ENCODE measurements at regions not wholly inside any gene's neighbourhood (a gene's known extent, or its start where the extent isn't known, plus 50 kb on each side); places are given as distances from the start of the nearest gene placed in this dataset.

DNA sequence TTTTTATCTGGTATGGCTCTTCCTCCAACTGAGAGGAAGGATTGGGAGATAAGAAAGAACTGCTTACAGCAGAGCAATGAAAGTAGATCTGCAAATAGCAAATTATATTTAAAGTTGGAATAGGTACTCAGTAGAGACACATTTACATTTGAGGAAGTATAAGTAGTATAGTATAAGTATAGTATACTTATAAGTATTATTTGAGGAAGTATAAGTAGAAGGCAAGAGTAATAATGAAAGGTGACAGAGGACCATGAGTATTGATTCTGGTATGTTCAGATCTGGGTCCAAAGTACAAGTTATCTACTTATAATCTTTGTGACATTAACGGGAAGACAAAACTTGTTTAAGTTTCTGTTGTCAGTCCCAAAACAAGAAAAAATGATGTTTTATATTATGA is 527.6 kb upstream of the SORCS1 start:
- Histone ChIP-seq H3K79me1 (ENCODE audit: low read depth in 1 of 2, low read length in 2 of 2) (no peaks in the 10 kb centered on the region), H3K27me3 (ENCODE audit: control insufficient read depth, insufficient read depth, low read length) (no peaks in the 10 kb centered on the region), H3K9me3 (ENCODE audit: control insufficient read depth, insufficient read depth, low read length) (no peaks in the 10 kb centered on the region; the same call in 1 of the 2 replicates), H3K27ac (ENCODE audit: insufficient read depth, low read length) (no peak overlapping the region), H3K36me3 (ENCODE audit: control insufficient read depth, insufficient read depth, low read length) (no peaks in the 10 kb centered on the region), H2AFZ (replicated peaks; ENCODE audit: low read length, poor library complexity) (no peak overlapping the region), H2BK20ac (ENCODE audit: low read depth, low read length) (no peak overlapping the region), H2BK120ac (ENCODE audit: low read depth, low read length) (no peak overlapping the region), H3K4me2 (ENCODE audit: low read depth, low read length) (no peak overlapping the region), H3K4me3 (ENCODE audit: insufficient read depth, low read depth, low read length) (no peak overlapping the region), H3K18ac (ENCODE audit: low read depth, low read length) (no peak overlapping the region), H3K9me1 (ENCODE audit: insufficient read depth, low read length) (no peaks in the 10 kb centered on the region), H2BK15ac (ENCODE audit: low read depth, low read length) (no peak overlapping the region), H3K23ac (ENCODE audit: low read depth, low read length) (no peak overlapping the region), H2AK9ac (replicated peaks; ENCODE audit: low read depth, low read length, poor library complexity) (no peak overlapping the region), H4K91ac (ENCODE audit: insufficient read depth, low read depth, low read length) (no peak overlapping the region), H3K14ac (replicated peaks; ENCODE audit: low read depth, low read length) (no peak overlapping the region), H4K8ac (ENCODE audit: low read depth in 2 of 2, low read length in 2 of 2) (no peak overlapping the region), H3K4me1 (ENCODE audit: control insufficient read depth, insufficient read depth, low read length) (no peaks in the 10 kb centered on the region), H3K4ac (ENCODE audit: low read depth, low read length) (no peak overlapping the region), H2BK5ac (ENCODE audit: low read depth, low read length, poor library complexity, severe bottlenecking) (no peak overlapping the region), H4K5ac (ENCODE audit: low read depth, low read length) (no peak overlapping the region), H2AK5ac (ENCODE audit: low read depth, low read length) (no peak overlapping the region), H3K9ac (ENCODE audit: low read depth, low read length) (no peak overlapping the region), H3K56ac (ENCODE audit: extremely low read depth, insufficient read depth, low read length) (no peak overlapping the region), H4K20me1 (ENCODE audit: insufficient read depth, low read length) (no peaks in the 10 kb centered on the region)
- TF ChIP-seq MXI1 (IDR thresholded peaks at IDR 0.05; ENCODE audit: borderline replicate concordance, low read depth, low read length) (no peak), SMC3 (IDR thresholded peaks at IDR 0.05; ENCODE audit: low read depth, low read length) (no peak), NFE2L2 (IDR thresholded peaks at IDR 0.05; ENCODE audit: low read depth, low read length) (no peak), CEBPB (IDR thresholded peaks at IDR 0.05; ENCODE audit: low read depth, low read length) (no peak), RCOR1 (IDR thresholded peaks at IDR 0.05; ENCODE audit: insufficient replicate concordance, low read length) (no peak), BHLHE40 (IDR thresholded peaks at IDR 0.05; ENCODE audit: low read depth, low read length) (no peak), MAFK (IDR thresholded peaks at IDR 0.05; ENCODE audit: low read depth, low read length) (no peak), CHD1 (IDR thresholded peaks at IDR 0.05; ENCODE audit: low read depth, low read length) (no peak), POLR2A (IDR thresholded peaks at IDR 0.05; ENCODE audit: low read depth, low read length) (no peak), MAZ (IDR thresholded peaks at IDR 0.05; ENCODE audit: borderline replicate concordance, low read depth, low read length) (no peak), RAD21 (IDR thresholded peaks at IDR 0.05; ENCODE audit: low read length) (no peak)
- TF ChIP-seq, protein P1, sequence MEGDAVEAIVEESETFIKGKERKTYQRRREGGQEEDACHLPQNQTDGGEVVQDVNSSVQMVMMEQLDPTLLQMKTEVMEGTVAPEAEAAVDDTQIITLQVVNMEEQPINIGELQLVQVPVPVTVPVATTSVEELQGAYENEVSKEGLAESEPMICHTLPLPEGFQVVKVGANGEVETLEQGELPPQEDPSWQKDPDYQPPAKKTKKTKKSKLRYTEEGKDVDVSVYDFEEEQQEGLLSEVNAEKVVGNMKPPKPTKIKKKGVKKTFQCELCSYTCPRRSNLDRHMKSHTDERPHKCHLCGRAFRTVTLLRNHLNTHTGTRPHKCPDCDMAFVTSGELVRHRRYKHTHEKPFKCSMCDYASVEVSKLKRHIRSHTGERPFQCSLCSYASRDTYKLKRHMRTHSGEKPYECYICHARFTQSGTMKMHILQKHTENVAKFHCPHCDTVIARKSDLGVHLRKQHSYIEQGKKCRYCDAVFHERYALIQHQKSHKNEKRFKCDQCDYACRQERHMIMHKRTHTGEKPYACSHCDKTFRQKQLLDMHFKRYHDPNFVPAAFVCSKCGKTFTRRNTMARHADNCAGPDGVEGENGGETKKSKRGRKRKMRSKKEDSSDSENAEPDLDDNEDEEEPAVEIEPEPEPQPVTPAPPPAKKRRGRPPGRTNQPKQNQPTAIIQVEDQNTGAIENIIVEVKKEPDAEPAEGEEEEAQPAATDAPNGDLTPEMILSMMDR (conservative IDR thresholded peaks at IDR 0.05; ENCODE audit: low read depth, low read length): no peak
- TF ChIP-seq, protein P2, sequence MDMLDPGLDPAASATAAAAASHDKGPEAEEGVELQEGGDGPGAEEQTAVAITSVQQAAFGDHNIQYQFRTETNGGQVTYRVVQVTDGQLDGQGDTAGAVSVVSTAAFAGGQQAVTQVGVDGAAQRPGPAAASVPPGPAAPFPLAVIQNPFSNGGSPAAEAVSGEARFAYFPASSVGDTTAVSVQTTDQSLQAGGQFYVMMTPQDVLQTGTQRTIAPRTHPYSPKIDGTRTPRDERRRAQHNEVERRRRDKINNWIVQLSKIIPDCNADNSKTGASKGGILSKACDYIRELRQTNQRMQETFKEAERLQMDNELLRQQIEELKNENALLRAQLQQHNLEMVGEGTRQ (IDR thresholded peaks at IDR 0.05; ENCODE audit: low read depth, low read length): no peak
- TF ChIP-seq, protein P3, sequence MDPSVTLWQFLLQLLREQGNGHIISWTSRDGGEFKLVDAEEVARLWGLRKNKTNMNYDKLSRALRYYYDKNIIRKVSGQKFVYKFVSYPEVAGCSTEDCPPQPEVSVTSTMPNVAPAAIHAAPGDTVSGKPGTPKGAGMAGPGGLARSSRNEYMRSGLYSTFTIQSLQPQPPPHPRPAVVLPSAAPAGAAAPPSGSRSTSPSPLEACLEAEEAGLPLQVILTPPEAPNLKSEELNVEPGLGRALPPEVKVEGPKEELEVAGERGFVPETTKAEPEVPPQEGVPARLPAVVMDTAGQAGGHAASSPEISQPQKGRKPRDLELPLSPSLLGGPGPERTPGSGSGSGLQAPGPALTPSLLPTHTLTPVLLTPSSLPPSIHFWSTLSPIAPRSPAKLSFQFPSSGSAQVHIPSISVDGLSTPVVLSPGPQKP (IDR thresholded peaks at IDR 0.05; ENCODE audit: borderline replicate concordance, low read depth, low read length): no peak
- intact Hi-C loops (cut with micrococcal nuclease): no loop called here
- no CpG with 5 or more reads among the region's 1 CpG for WGBS, 2 experiments (ENCODE audit: extremely low coverage in 2 of 2, insufficient read length in 1 of 2)
- no TSS peak for BruUV-seq (replicated peaks)
- ATAC-seq (ENCODE audit: low read depth): no peak
- DNase-seq: no peak
- CTCF ChIA-PET: no interaction called here
- dilution Hi-C loops (cut with HindIII; ENCODE audit: low sequenced_read_pairs, unreplicated experiment): no loop called here
- POLR2A ChIA-PET (ENCODE audit: unreplicated experiment): no interaction called here
- in situ Hi-C loops (cut with MboI; ENCODE audit: low sequenced_read_pairs): no loop called here

Data from IMR-90 (cell line).